Activated naive CD4-positive, alpha-beta T cell treated with anti-CD3 and anti-CD28 coated beads, Interleukin-2, amount 50 U/mL, for 24 hours (primary cell): ENCODE measurements at regions not wholly inside any gene's neighbourhood (a gene's known extent, or its start where the extent isn't known, plus 50 kb on each side); places are given as distances from the start of the nearest gene placed in this dataset.

Source experiments
- H3K27ac Mint-ChIP-seq: one replicate; pipeline ENCODE4 v1.8.0; 2021; ENCODE audit warnings: mild to moderate bottlenecking, mixed read lengths
- H3K27me3 Mint-ChIP-seq: one replicate; pipeline ENCODE4 v1.8.0; 2021; ENCODE audit warnings: mixed read lengths
- H3K36me3 Mint-ChIP-seq: one replicate; pipeline ENCODE4 v1.8.0; 2021; ENCODE audit warnings: mixed read lengths
- H3K4me1 Mint-ChIP-seq: one replicate; pipeline ENCODE4 v1.8.0; 2021; ENCODE audit warnings: mixed read lengths
- H3K4me3 Mint-ChIP-seq: one replicate; pipeline ENCODE4 v1.8.0; 2021; ENCODE audit warnings: mild to moderate bottlenecking, mixed read lengths
- H3K9me3 Mint-ChIP-seq: one replicate; pipeline ENCODE4 v1.8.0; 2021; ENCODE audit warnings: mixed read lengths

- Mint-ChIP-seq H3K4me1 (no peaks in the 10 kb centered on the region), H3K27ac (no peak overlapping the region), H3K27me3 (no peaks in the 10 kb centered on the region), H3K4me3 (no peak overlapping the region), H3K36me3 (no peaks in the 10 kb centered on the region), H3K9me3 (no peaks in the 10 kb centered on the region)
Observed at GRCh38 chr4:177862541-177863176, 420.4 kb upstream of the AGA start.

- no peaks in the 10 kb centered on the region for H3K36me3 Mint-ChIP-seq
- H3K27me3 Mint-ChIP-seq: no peaks in the 10 kb centered on the region
- H3K27ac Mint-ChIP-seq: no peak overlapping the region
- H3K9me3 Mint-ChIP-seq: peaks cover 4% of the 10 kb centered on the region
- no peak overlapping the region for H3K4me3 Mint-ChIP-seq
- H3K4me1 Mint-ChIP-seq: no peaks in the 10 kb centered on the region
Observed at GRCh38 chr4:177879851-177880250, 437.6 kb upstream of the AGA start.

- H3K27ac Mint-ChIP-seq: no peak overlapping the region
- no peaks in the 10 kb centered on the region for H3K36me3 Mint-ChIP-seq
- no peaks in the 10 kb centered on the region for H3K27me3 Mint-ChIP-seq
- peaks cover 4% of the 10 kb centered on the region for H3K9me3 Mint-ChIP-seq
- no peak overlapping the region for H3K4me3 Mint-ChIP-seq
- no peaks in the 10 kb centered on the region for H3K4me1 Mint-ChIP-seq
Observed at GRCh38 chr4:177895136-177895535, 452.9 kb upstream of the AGA start.

GRCh38 chr4:177901786-177902185 lies 459.5 kb upstream of the AGA start:
- Mint-ChIP-seq H3K4me3 (no peak overlapping the region), H3K27me3 (no peaks in the 10 kb centered on the region), H3K27ac (no peak overlapping the region), H3K9me3 (peaks cover 4% of the 10 kb centered on the region), H3K36me3 (no peaks in the 10 kb centered on the region), H3K4me1 (no peaks in the 10 kb centered on the region)

- H3K36me3 Mint-ChIP-seq: no peaks in the 10 kb centered on the region
- no peak overlapping the region for H3K27ac Mint-ChIP-seq
- H3K27me3 Mint-ChIP-seq: no peaks in the 10 kb centered on the region
- H3K4me3 Mint-ChIP-seq: no peak overlapping the region
- no peaks in the 10 kb centered on the region for H3K9me3 Mint-ChIP-seq
- no peaks in the 10 kb centered on the region for H3K4me1 Mint-ChIP-seq
Observed at GRCh38 chr4:177902386-177902785, 460.1 kb upstream of the AGA start.

DNA sequence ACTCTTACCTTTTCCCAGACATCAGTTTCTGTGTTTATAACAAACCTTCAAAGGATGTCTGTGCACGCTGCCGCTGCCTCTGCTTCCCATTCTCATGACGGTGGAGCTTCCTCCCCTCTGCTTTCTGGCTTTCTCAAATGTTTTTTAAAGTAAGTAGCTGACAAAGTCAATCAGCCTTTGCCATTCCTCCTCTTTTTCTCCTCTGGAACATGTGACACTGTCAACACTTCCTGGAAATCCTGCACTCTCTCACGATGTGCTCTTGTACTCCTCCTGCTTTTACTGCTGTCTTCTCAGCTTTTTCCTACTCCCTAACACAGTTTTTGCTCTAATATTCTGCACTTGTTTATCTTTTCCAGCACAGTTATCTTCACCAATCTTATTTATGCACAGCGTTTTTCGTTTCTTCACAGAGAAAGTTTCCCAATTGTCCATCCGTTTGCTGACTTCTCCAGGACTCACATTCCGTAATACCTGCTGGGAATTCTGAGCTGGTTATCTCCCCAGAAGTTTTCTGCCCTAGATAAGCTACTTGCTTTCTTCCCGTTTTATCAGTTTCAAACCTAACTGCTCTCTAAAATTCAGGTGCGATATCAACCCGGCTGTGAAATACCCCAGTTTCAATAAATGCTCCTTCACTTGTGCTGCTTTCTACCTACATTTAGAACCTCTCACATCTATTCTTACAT lies 465.6 kb upstream of the AGA start:
- H3K4me3 Mint-ChIP-seq: no peak overlapping the region
- H3K27ac Mint-ChIP-seq: no peak overlapping the region
- H3K9me3 Mint-ChIP-seq: no peaks in the 10 kb centered on the region
- no peaks in the 10 kb centered on the region for H3K36me3 Mint-ChIP-seq
- no peaks in the 10 kb centered on the region for H3K27me3 Mint-ChIP-seq
- H3K4me1 Mint-ChIP-seq: no peaks in the 10 kb centered on the region

DNA sequence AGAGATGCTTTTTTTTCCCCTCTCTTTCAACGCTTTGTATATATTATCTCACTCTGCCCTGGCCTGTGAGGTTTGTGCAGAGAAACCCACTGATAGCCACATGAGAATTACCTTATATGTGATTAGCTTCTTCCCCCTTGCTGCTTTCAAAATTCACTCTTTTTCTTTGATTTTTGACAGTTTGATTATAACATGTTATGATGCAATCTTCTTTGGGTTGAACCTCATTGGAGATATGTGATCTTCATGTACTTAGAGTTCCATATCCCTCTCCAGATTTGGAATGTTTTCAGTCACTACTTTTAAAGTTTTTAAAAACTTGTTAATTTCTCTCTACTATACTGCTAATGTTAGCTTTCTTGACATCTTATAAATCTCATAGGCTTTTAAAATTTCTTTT lies 479.5 kb upstream of the AGA start:
- Mint-ChIP-seq H3K4me1 (no peaks in the 10 kb centered on the region), H3K27me3 (no peaks in the 10 kb centered on the region)

GRCh38 chr4:177923888-177924287 lies 481.7 kb upstream of the AGA start:
- Mint-ChIP-seq H3K27ac (no peak overlapping the region), H3K4me1 (no peaks in the 10 kb centered on the region), H3K4me3 (no peak overlapping the region), H3K27me3 (no peaks in the 10 kb centered on the region), H3K9me3 (peaks cover 11% of the 10 kb centered on the region), H3K36me3 (no peaks in the 10 kb centered on the region)

More for the DNA sequence above, 479.5 kb upstream of the AGA start:
- Mint-ChIP-seq H3K9me3 (peaks cover 11% of the 10 kb centered on the region), H3K27ac (no peak overlapping the region), H3K36me3 (no peaks in the 10 kb centered on the region), H3K4me3 (no peak overlapping the region)

DNA sequence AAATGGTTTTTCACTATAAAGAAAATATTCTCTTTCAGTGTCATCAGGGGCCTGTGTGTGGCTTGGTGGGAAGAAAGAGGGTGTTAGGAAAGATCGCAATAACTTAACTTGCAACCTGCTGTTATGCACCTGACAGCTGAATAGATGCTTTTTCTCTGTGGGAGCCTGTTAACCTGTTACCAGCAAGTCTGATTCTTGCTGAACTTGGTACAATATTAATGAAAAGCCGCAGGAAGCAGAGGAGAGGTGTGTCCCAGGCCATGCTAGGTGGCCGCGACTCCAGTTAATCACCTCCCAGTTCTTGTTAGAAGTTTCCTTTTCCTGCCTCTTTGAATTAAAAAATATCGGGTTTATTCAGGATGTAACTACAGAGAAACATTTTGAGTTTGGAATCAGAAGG lies 494.8 kb upstream of the AGA start:
- no peaks in the 10 kb centered on the region for H3K36me3 Mint-ChIP-seq
- H3K9me3 Mint-ChIP-seq: peaks cover 4% of the 10 kb centered on the region
- H3K4me1 Mint-ChIP-seq: no peaks in the 10 kb centered on the region
- no peak overlapping the region for H3K27ac Mint-ChIP-seq
- no peaks in the 10 kb centered on the region for H3K27me3 Mint-ChIP-seq
- no peak overlapping the region for H3K4me3 Mint-ChIP-seq

DNA sequence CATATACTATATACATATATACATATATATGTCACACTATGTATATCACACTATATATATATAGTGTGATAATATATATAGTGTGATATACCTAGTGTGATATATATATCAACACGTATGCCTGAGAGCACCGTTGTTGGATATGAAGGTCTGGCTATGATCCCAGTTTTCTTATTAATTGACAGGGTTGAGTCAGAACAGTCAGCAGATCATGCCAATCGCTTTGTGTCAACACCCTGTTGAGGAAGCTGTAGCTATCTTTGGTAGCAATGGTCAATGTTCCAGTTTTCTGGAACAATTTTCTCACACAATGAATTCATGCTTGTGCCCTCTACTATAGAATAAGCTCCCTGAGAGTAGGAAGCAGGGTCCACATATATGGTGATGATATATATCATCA lies 496.0 kb upstream of the AGA start:
- Mint-ChIP-seq H3K9me3 (peaks cover 4% of the 10 kb centered on the region), H3K4me1 (no peaks in the 10 kb centered on the region), H3K4me3 (no peak overlapping the region), H3K36me3 (no peaks in the 10 kb centered on the region), H3K27me3 (no peaks in the 10 kb centered on the region), H3K27ac (no peak overlapping the region)

GRCh38 chr4:177945268-177945667 lies 503.0 kb upstream of the AGA start:
- no peaks in the 10 kb centered on the region for H3K36me3 Mint-ChIP-seq
- H3K27me3 Mint-ChIP-seq: no peaks in the 10 kb centered on the region
- H3K9me3 Mint-ChIP-seq: peaks cover 4% of the 10 kb centered on the region
- no peaks in the 10 kb centered on the region for H3K4me1 Mint-ChIP-seq
- H3K27ac Mint-ChIP-seq: no peak overlapping the region
- no peak overlapping the region for H3K4me3 Mint-ChIP-seq

DNA sequence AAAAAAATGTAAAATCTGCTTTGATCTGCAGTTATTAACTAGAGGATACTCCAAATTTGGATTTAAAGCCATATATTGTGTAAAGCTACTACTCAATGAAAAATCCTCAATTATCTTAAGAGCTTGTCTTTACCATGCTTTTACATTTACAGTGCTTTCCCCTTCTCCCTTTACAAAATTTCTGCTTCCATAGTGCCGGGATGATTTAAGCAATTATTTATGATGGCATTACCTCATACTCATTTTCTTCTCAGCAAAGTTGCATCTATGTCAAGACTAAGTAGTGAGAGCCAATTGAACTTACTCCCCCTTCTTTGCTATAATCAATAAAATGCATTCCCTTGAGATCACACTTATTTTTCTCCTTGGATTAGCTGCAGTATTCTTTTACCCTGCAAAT lies 505.4 kb upstream of the AGA start:
- no peaks in the 10 kb centered on the region for H3K36me3 Mint-ChIP-seq
- no peaks in the 10 kb centered on the region for H3K27me3 Mint-ChIP-seq
- H3K9me3 Mint-ChIP-seq: peaks cover under 1% of the 10 kb centered on the region
- H3K4me1 Mint-ChIP-seq: no peaks in the 10 kb centered on the region
- H3K4me3 Mint-ChIP-seq: no peak overlapping the region
- H3K27ac Mint-ChIP-seq: no peak overlapping the region

GRCh38 chr4:177948853-177949252 lies 506.6 kb upstream of the AGA start:
- H3K36me3 Mint-ChIP-seq: no peaks in the 10 kb centered on the region
- H3K27ac Mint-ChIP-seq: no peak overlapping the region

GRCh38 chr4:177951026-177951425 lies 508.8 kb upstream of the AGA start:
- Mint-ChIP-seq H3K9me3 (peaks cover 4% of the 10 kb centered on the region), H3K27me3 (no peaks in the 10 kb centered on the region), H3K27ac (no peak overlapping the region), H3K4me3 (no peak overlapping the region), H3K36me3 (no peaks in the 10 kb centered on the region), H3K4me1 (no peaks in the 10 kb centered on the region)

More at GRCh38 chr4:177948853-177949252, 506.6 kb upstream of the AGA start:
- H3K9me3 Mint-ChIP-seq: peaks cover 4% of the 10 kb centered on the region
- H3K27me3 Mint-ChIP-seq: no peaks in the 10 kb centered on the region
- no peaks in the 10 kb centered on the region for H3K4me1 Mint-ChIP-seq
- H3K4me3 Mint-ChIP-seq: no peak overlapping the region

DNA sequence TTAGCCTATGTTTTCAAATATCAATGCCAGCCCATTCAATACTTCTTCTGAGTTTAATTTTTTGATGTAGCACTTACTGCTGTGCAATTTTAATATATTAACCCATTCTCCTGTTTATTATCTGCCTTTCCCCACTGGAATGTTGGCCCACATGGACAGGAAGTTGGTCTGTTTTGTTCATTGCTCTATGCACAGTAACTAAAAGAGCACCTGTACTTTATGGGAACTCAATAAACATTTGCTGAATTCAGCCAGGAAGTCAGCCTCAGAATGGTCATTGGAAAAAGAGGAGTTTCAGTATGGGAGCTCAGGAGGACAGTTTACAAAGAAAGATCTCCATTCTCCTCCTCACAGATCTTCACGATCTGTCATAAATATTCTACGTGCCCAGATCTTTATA lies 510.5 kb upstream of the AGA start:
- no peaks in the 10 kb centered on the region for H3K4me1 Mint-ChIP-seq
- H3K27me3 Mint-ChIP-seq: no peaks in the 10 kb centered on the region
- no peak overlapping the region for H3K27ac Mint-ChIP-seq
- no peak overlapping the region for H3K4me3 Mint-ChIP-seq
- peaks cover 4% of the 10 kb centered on the region for H3K9me3 Mint-ChIP-seq
- H3K36me3 Mint-ChIP-seq: no peaks in the 10 kb centered on the region

- Mint-ChIP-seq H3K4me3 (no peak overlapping the region), H3K9me3 (peaks cover 2% of the 10 kb centered on the region), H3K36me3 (no peaks in the 10 kb centered on the region), H3K4me1 (no peaks in the 10 kb centered on the region), H3K27ac (no peak overlapping the region), H3K27me3 (no peaks in the 10 kb centered on the region)
Observed at GRCh38 chr4:177957596-177958360, 515.5 kb upstream of the AGA start.
